Testis (tissue), 2 donors: ENCODE measurements at regions not wholly inside any gene's neighbourhood (a gene's known extent, or its start where the extent isn't known, plus 50 kb on each side); places are given as distances from the start of the nearest gene placed in this dataset.

Experiments used
- POLR2A ChIP-seq: fragments of 450-650 bp; IDR thresholded peaks from one replicate; pipeline ENCODE4 v1.6.1; 2017; ENCODE audit warnings: antibody characterized with exemption, mild to moderate bottlenecking, moderate library complexity
- TF ChIP-seq, protein P1 (sequence below), 3 experiments: fragments of 450-650 bp in 2 of 3; fragments of 200-600 bp in 1 of 3; sonication (generic) in 1 of 3; IDR thresholded peaks; one replicate each; pipeline ENCODE4 v1.5.1; 2016 to 2019; ENCODE audit warnings: antibody characterized with exemption in 3 of 3, mild to moderate bottlenecking in 2 of 3, moderate library complexity in 1 of 3

GRCh38 chr3:22940285-22940684 lies 262.8 kb upstream of the UBE2E2 start:
- TF ChIP-seq, protein P1, sequence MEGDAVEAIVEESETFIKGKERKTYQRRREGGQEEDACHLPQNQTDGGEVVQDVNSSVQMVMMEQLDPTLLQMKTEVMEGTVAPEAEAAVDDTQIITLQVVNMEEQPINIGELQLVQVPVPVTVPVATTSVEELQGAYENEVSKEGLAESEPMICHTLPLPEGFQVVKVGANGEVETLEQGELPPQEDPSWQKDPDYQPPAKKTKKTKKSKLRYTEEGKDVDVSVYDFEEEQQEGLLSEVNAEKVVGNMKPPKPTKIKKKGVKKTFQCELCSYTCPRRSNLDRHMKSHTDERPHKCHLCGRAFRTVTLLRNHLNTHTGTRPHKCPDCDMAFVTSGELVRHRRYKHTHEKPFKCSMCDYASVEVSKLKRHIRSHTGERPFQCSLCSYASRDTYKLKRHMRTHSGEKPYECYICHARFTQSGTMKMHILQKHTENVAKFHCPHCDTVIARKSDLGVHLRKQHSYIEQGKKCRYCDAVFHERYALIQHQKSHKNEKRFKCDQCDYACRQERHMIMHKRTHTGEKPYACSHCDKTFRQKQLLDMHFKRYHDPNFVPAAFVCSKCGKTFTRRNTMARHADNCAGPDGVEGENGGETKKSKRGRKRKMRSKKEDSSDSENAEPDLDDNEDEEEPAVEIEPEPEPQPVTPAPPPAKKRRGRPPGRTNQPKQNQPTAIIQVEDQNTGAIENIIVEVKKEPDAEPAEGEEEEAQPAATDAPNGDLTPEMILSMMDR (IDR thresholded peaks at IDR 0.05), result no peak
- TF ChIP-seq POLR2A, result no peak
